ENCODE measurements at regions not wholly inside any gene's neighbourhood (a gene's known extent, or its start where the extent isn't known, plus 50 kb on each side); places are given as distances from the start of the nearest gene placed in this dataset.

DNA sequence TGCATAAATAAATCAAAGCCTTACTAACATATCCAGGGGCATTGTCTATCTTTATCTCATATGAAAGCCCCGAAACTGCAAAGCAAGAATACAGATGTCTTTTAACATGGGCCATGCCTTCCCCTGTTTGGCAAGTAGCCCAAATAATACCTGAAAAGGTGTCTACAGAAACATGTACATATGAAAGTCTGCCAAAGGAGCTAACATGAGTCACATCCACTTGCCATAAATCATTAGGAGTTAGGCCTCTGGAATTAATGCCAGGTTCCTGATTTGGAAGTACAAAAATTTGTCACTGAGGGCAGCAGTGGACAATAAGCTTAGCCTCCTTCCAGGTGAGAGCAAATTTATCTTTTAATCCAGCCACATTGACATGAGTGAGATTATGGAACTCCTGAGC lies 85.5 kb upstream of the PGR start:
- Histone ChIP-seq H3K27me3 (ENCODE audit: insufficient read depth, low read length) (no peaks in the 10 kb centered on the region), H3K36me3 (ENCODE audit: insufficient read depth, low read length) (no peaks in the 10 kb centered on the region), H3K9me3 (ENCODE audit: control insufficient read depth in 1 of 2, low read length in 2 of 2) (no peaks in the 10 kb centered on the region), H3K27ac (ENCODE audit: low read depth, low read length) (no peak overlapping the region), H3K4me1 (ENCODE audit: insufficient read depth, low read length) (no peaks in the 10 kb centered on the region), H3K4me3 (ENCODE audit: low read length in 2 of 2) (no peak overlapping the region)
- Mint-ChIP-seq H3K36me3 (no peaks in the 10 kb centered on the region), H3K4me3 (no peak overlapping the region), H3K4me1 (no peaks in the 10 kb centered on the region), H3K27ac (no peak overlapping the region), H3K27me3 (no peaks in the 10 kb centered on the region), H3K9me3 (peaks cover 5 to 52% (median 35%) of the 10 kb centered on the region in 8 donors)
- CTCF ChIA-PET (ENCODE audit: partially characterized antibody) = no interaction called here
- no peak for DNase-seq
- intact Hi-C loops (cut with micrococcal nuclease) = no loop called here
- POLR2A ChIA-PET (ENCODE audit: partially characterized antibody) = no interaction called here

DNA sequence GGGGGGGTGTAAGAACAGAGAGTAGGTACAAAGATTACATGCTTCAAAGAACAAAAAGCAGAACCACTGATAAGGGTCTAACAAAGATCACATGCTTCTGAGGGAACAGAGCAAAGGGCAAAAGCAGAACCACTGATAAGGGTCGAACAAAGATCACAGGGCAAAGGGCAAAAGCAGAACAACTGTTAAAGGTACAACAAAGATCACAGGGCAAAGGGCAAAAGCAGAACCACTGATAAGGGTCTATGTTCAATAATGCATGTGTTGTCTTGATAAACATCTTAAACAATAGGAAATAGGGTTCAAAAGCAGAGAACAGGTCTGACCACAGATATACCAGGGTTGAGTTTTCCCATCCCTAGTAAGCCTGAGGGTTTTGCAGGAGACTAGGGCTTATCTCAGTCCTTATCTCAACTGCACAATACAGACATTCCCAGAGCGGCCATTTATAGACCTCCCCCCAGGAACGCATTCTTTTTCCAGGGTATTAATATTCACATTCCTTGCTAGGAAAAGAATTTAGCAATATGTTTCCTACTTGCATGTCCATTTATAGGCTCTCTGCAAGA lies 81.9 kb upstream of the PGR start:
- H3K9me3 ChIP-seq (ENCODE audit: control insufficient read depth in 1 of 2, low read length in 2 of 2) = no peaks in the 10 kb centered on the region
- Mint-ChIP-seq H3K36me3 (no peaks in the 10 kb centered on the region), H3K4me1 (no peaks in the 10 kb centered on the region), H3K4me3 (no peak overlapping the region), H3K27me3 (no peaks in the 10 kb centered on the region), H3K9me3 (peaks cover 7 to 49% (median 31%) of the 10 kb centered on the region in 8 donors), H3K27ac (no peak overlapping the region)
- no peaks in the 10 kb centered on the region for H3K4me1 ChIP-seq (ENCODE audit: insufficient read depth, low read length)
- no peak overlapping the region for H3K27ac ChIP-seq (ENCODE audit: low read depth, low read length)
- no peaks in the 10 kb centered on the region for H3K27me3 ChIP-seq (ENCODE audit: insufficient read depth, low read length)
- no peaks in the 10 kb centered on the region for H3K36me3 ChIP-seq (ENCODE audit: insufficient read depth, low read length)
- H3K4me3 ChIP-seq (ENCODE audit: low read length in 2 of 2) = no peak overlapping the region
- ChIA-PET POLR2A (ENCODE audit: partially characterized antibody) (no interaction called here), CTCF (ENCODE audit: partially characterized antibody) (no interaction called here)
- no peak for DNase-seq
- intact Hi-C loops (cut with micrococcal nuclease) = no loop called here

GRCh38 chr11:101202614-101203013 lies 73.0 kb upstream of the PGR start:
- DNase-seq = no peak
- Histone ChIP-seq H3K27me3 (ENCODE audit: insufficient read depth, low read length) (no peaks in the 10 kb centered on the region), H3K9me3 (ENCODE audit: control insufficient read depth in 1 of 2, low read length in 2 of 2) (no peaks in the 10 kb centered on the region), H3K27ac (ENCODE audit: low read depth, low read length) (no peak overlapping the region), H3K4me1 (ENCODE audit: insufficient read depth, low read length) (no peaks in the 10 kb centered on the region), H3K4me3 (ENCODE audit: low read length in 2 of 2) (no peak overlapping the region), H3K36me3 (ENCODE audit: insufficient read depth, low read length) (no peaks in the 10 kb centered on the region)
- no peaks in the 10 kb centered on the region for H3K36me3 Mint-ChIP-seq
- H3K27me3 Mint-ChIP-seq = no peaks in the 10 kb centered on the region
- ChIA-PET POLR2A (ENCODE audit: partially characterized antibody) (no interaction called here), CTCF (ENCODE audit: partially characterized antibody) (no interaction called here)
- no peaks in the 10 kb centered on the region for H3K4me1 Mint-ChIP-seq
- H3K4me3 Mint-ChIP-seq = no peak overlapping the region
- intact Hi-C loops (cut with micrococcal nuclease) = no loop called here
- peaks cover 1 to 16% (median 7%) of the 10 kb centered on the region in 8 donors for H3K9me3 Mint-ChIP-seq
- H3K27ac Mint-ChIP-seq = no peak overlapping the region

GRCh38 chr11:101199416-101199815 lies 69.8 kb upstream of the PGR start:
- H3K4me3 ChIP-seq (ENCODE audit: low read length in 2 of 2) = no peak overlapping the region
- CTCF ChIA-PET (ENCODE audit: partially characterized antibody) = no interaction called here
- no peak for DNase-seq
- Mint-ChIP-seq H3K27me3 (no peaks in the 10 kb centered on the region), H3K27ac (no peak overlapping the region), H3K4me1 (no peaks in the 10 kb centered on the region), H3K9me3 (peaks cover 0 to 9% (median 3%) of the 10 kb centered on the region in 8 donors), H3K36me3 (no peaks in the 10 kb centered on the region), H3K4me3 (no peak overlapping the region)
- no peaks in the 10 kb centered on the region for H3K4me1 ChIP-seq (ENCODE audit: insufficient read depth, low read length)
- H3K27me3 ChIP-seq (ENCODE audit: insufficient read depth, low read length) = no peaks in the 10 kb centered on the region
- H3K27ac ChIP-seq (ENCODE audit: low read depth, low read length) = no peak overlapping the region
- POLR2A ChIA-PET (ENCODE audit: partially characterized antibody) = no interaction called here
- intact Hi-C loops (cut with micrococcal nuclease) = no loop called here
- H3K9me3 ChIP-seq (ENCODE audit: control insufficient read depth in 1 of 2, low read length in 2 of 2) = no peaks in the 10 kb centered on the region
- no peaks in the 10 kb centered on the region for H3K36me3 ChIP-seq (ENCODE audit: insufficient read depth, low read length)

GRCh38 chr11:101195294-101195693 lies 65.7 kb upstream of the PGR start:
- Histone ChIP-seq H3K27ac (ENCODE audit: low read depth, low read length) (no peak overlapping the region), H3K9me3 (ENCODE audit: control insufficient read depth in 1 of 2, low read length in 2 of 2) (no peaks in the 10 kb centered on the region), H3K4me3 (ENCODE audit: low read length in 2 of 2) (no peak overlapping the region), H3K27me3 (ENCODE audit: insufficient read depth, low read length) (no peaks in the 10 kb centered on the region), H3K4me1 (ENCODE audit: insufficient read depth, low read length) (no peaks in the 10 kb centered on the region), H3K36me3 (ENCODE audit: insufficient read depth, low read length) (no peaks in the 10 kb centered on the region)
- Mint-ChIP-seq H3K27me3 (no peaks in the 10 kb centered on the region), H3K4me1 (no peaks in the 10 kb centered on the region), H3K9me3 (peaks cover 0 to 9% (median 3%) of the 10 kb centered on the region in 8 donors), H3K4me3 (no peak overlapping the region), H3K36me3 (no peaks in the 10 kb centered on the region), H3K27ac (no peak overlapping the region)
- ChIA-PET POLR2A (ENCODE audit: partially characterized antibody) (no interaction called here), CTCF (ENCODE audit: partially characterized antibody) (no interaction called here)
- intact Hi-C loops (cut with micrococcal nuclease) = no loop called here
- no peak for DNase-seq

- DNase-seq = no peak
- Mint-ChIP-seq H3K27ac (peak overlapping the region in 1 of 7 donors; percentile 32), H3K27me3 (no peaks in the 10 kb centered on the region), H3K36me3 (no peaks in the 10 kb centered on the region), H3K9me3 (peaks cover 2 to 13% (median 7%) of the 10 kb centered on the region in 8 donors), H3K4me1 (no peaks in the 10 kb centered on the region), H3K4me3 (no peak overlapping the region)
- H3K27ac ChIP-seq (ENCODE audit: low read depth, low read length) = no peak overlapping the region
- no peaks in the 10 kb centered on the region for H3K36me3 ChIP-seq (ENCODE audit: insufficient read depth, low read length)
- no peaks in the 10 kb centered on the region for H3K27me3 ChIP-seq (ENCODE audit: insufficient read depth, low read length)
- POLR2A ChIA-PET (ENCODE audit: partially characterized antibody) = no interaction called here
- H3K9me3 ChIP-seq (ENCODE audit: control insufficient read depth in 1 of 2, low read length in 2 of 2) = no peaks in the 10 kb centered on the region
- H3K4me1 ChIP-seq (ENCODE audit: insufficient read depth, low read length) = no peaks in the 10 kb centered on the region
- intact Hi-C loops (cut with micrococcal nuclease) = no loop called here
- CTCF ChIA-PET (ENCODE audit: partially characterized antibody) = no interaction called here
- H3K4me3 ChIP-seq (ENCODE audit: low read length in 2 of 2) = no peak overlapping the region
These were observed 59.2 kb upstream of the PGR start for GRCh38 chr11:101188801-101189200.

DNA sequence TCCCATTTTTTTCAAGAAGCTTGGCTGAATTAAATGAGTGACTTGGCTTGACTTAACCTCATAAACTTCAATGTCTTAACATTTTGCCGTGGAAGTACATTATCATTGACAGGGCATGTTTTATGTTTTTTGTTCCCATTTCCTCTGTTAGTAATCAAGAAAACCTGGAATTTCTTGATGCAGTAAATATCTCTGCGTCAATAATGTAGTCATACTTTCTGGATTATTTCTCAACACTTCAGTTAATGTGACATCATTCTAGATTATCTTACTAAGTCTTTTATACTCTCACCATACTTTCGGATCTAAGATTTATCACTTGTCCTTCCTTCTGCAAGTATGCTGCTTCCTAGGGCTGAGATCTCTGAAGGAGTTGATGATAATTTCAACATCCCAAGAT lies 58.6 kb upstream of the PGR start:
- H3K36me3 ChIP-seq (ENCODE audit: insufficient read depth, low read length) = no peaks in the 10 kb centered on the region
- no peaks in the 10 kb centered on the region for H3K27me3 Mint-ChIP-seq
- no peaks in the 10 kb centered on the region for H3K36me3 Mint-ChIP-seq
- no peak overlapping the region for H3K4me3 Mint-ChIP-seq
- no peak overlapping the region for H3K4me3 ChIP-seq (ENCODE audit: low read length in 2 of 2)
- peaks cover 2 to 13% (median 7%) of the 10 kb centered on the region in 8 donors for H3K9me3 Mint-ChIP-seq
- intact Hi-C loops (cut with micrococcal nuclease) = no loop called here
- no peak overlapping the region for H3K27ac Mint-ChIP-seq
- ChIA-PET CTCF (ENCODE audit: partially characterized antibody) (no interaction called here), POLR2A (ENCODE audit: partially characterized antibody) (no interaction called here)
- no peak for DNase-seq
- no peaks in the 10 kb centered on the region for H3K4me1 Mint-ChIP-seq
- no peak overlapping the region for H3K27ac ChIP-seq (ENCODE audit: low read depth, low read length)
- no peaks in the 10 kb centered on the region for H3K9me3 ChIP-seq (ENCODE audit: control insufficient read depth in 1 of 2, low read length in 2 of 2)
- no peaks in the 10 kb centered on the region for H3K27me3 ChIP-seq (ENCODE audit: insufficient read depth, low read length)
- H3K4me1 ChIP-seq (ENCODE audit: insufficient read depth, low read length) = no peaks in the 10 kb centered on the region

- Mint-ChIP-seq H3K36me3 (no peaks in the 10 kb centered on the region), H3K4me1 (no peaks in the 10 kb centered on the region), H3K27me3 (no peaks in the 10 kb centered on the region), H3K4me3 (no peak overlapping the region), H3K27ac (no peak overlapping the region), H3K9me3 (peaks cover 2 to 13% (median 8%) of the 10 kb centered on the region in 8 donors)
- Histone ChIP-seq H3K36me3 (ENCODE audit: insufficient read depth, low read length) (no peaks in the 10 kb centered on the region), H3K27me3 (ENCODE audit: insufficient read depth, low read length) (no peaks in the 10 kb centered on the region), H3K9me3 (ENCODE audit: control insufficient read depth in 1 of 2, low read length in 2 of 2) (no peaks in the 10 kb centered on the region), H3K4me3 (ENCODE audit: low read length in 2 of 2) (no peak overlapping the region), H3K4me1 (ENCODE audit: insufficient read depth, low read length) (no peaks in the 10 kb centered on the region), H3K27ac (ENCODE audit: low read depth, low read length) (no peak overlapping the region)
- intact Hi-C loops (cut with micrococcal nuclease) = no loop called here
- no peak for DNase-seq
- ChIA-PET CTCF (ENCODE audit: partially characterized antibody) (no interaction called here), POLR2A (ENCODE audit: partially characterized antibody) (no interaction called here)
These were observed 58.1 kb upstream of the PGR start for GRCh38 chr11:101187748-101188147.
